Smooth muscle cell (in vitro differentiated cells): ENCODE measurements at regions not wholly inside any gene's neighbourhood (a gene's known extent, or its start where the extent isn't known, plus 50 kb on each side); places are given as distances from the start of the nearest gene placed in this dataset.
A peak's percentile ranks its signal among the peaks of the same experiment; 100 is the strongest.

Experiments used
- DNase-seq: peaks from one replicate; lab custom pipeline; 2025; ENCODE audit not compliant: unreplicated experiment; lab: John Stamatoyannopoulos, UW
- H2AFZ ChIP-seq: fragments of 200-600 bp; sonication (generic); 2 replicates; pipeline ENCODE4 v1.6.0; 2016; ENCODE audit warnings: antibody characterized with exemption, low read depth, mild to moderate bottlenecking
- H3F3A ChIP-seq: fragments of 200-600 bp; sonication (generic); 2 replicates; pipeline ENCODE4 v1.6.0; 2017; ENCODE audit warnings: antibody characterized with exemption, low read depth
- H3K27ac ChIP-seq: fragments of 200-600 bp; sonication (generic); 2 replicates; pipeline ENCODE4 v1.5.1; 2016; ENCODE audit warnings: low read depth, mild to moderate bottlenecking
- H3K27me3 ChIP-seq: fragments of 200-600 bp; sonication (generic); 2 replicates; pipeline ENCODE4 v1.6.1; 2016; ENCODE audit warnings: low read depth, mild to moderate bottlenecking
- H3K36me3 ChIP-seq: fragments of 200-600 bp; sonication (generic); 2 replicates; pipeline ENCODE4 v1.5.1; 2016; ENCODE audit warnings: low read depth
- H3K4me1 ChIP-seq: fragments of 200-600 bp; sonication (generic); 2 replicates; pipeline ENCODE4 v1.5.1; 2016; ENCODE audit warnings: low read depth
- H3K4me2 ChIP-seq: fragments of 200-600 bp; sonication (generic); 2 replicates; pipeline ENCODE4 v1.6.0; 2016; ENCODE audit warnings: mild to moderate bottlenecking
- H3K4me3 ChIP-seq: fragments of 200-600 bp; sonication (generic); 2 replicates; pipeline ENCODE4 v1.5.1; 2016; ENCODE audit warnings: mild to moderate bottlenecking
- H3K79me2 ChIP-seq: fragments of 200-600 bp; sonication (generic); 2 replicates; pipeline ENCODE4 v1.6.0; 2016; ENCODE audit warnings: low read depth, mild to moderate bottlenecking
- H3K9ac ChIP-seq: fragments of 200-600 bp; sonication (generic); 2 replicates; pipeline ENCODE4 v1.6.0; 2016; ENCODE audit warnings: low read depth
- H3K9me3 ChIP-seq: fragments of 200-600 bp; sonication (generic); replicated peaks from 2 replicates; pipeline ENCODE4 v1.5.1; 2016; ENCODE audit warnings: low read depth
- H4K20me1 ChIP-seq: fragments of 200-600 bp; sonication (generic); 2 replicates; pipeline ENCODE4 v1.6.0; 2016; ENCODE audit warnings: low read depth
- TF ChIP-seq, protein P1 (sequence below): fragments of 200-600 bp; sonication (generic); IDR thresholded peaks from 2 replicates; pipeline ENCODE4 v1.5.1; 2017; ENCODE audit warnings: borderline replicate concordance, mild to moderate bottlenecking, antibody characterized with exemption; ENCODE audit not compliant: insufficient read depth, poor library complexity, severe bottlenecking

DNA sequence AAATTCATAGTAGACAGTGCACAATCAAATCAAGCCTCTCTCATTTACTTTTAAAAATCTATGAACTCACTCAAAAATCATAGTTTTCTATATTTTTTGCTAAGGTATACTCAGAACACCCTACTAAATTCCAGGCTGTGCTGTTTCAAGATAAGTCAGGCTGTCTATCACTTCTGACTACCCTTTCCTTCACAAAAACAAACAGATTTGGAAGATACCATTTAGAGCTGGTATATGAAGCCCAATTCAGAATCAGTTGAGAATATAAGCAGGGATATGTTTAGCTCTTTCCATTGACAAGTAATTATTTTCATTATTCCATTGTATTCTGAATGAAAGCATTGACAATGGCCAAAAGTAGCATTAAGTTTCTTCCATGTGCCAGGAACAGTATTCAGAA lies 53.1 kb downstream of the CXCL1 start:
- no peaks in the 10 kb centered on the region for H3K36me3 ChIP-seq
- no peak overlapping the region for H3K4me3 ChIP-seq
- no peaks in the 10 kb centered on the region for H3K27me3 ChIP-seq
- no peak for DNase-seq
- no peak overlapping the region for H3K9ac ChIP-seq
- peak overlapping the region; percentile 60 for H3K4me2 ChIP-seq
- no peaks in the 10 kb centered on the region for H3K9me3 ChIP-seq
- H3F3A ChIP-seq, result peaks cover 9% of the 10 kb centered on the region
- H4K20me1 ChIP-seq, result no peaks in the 10 kb centered on the region
- peak overlapping the region; percentile 28 for H3K27ac ChIP-seq
- TF ChIP-seq, protein P1, sequence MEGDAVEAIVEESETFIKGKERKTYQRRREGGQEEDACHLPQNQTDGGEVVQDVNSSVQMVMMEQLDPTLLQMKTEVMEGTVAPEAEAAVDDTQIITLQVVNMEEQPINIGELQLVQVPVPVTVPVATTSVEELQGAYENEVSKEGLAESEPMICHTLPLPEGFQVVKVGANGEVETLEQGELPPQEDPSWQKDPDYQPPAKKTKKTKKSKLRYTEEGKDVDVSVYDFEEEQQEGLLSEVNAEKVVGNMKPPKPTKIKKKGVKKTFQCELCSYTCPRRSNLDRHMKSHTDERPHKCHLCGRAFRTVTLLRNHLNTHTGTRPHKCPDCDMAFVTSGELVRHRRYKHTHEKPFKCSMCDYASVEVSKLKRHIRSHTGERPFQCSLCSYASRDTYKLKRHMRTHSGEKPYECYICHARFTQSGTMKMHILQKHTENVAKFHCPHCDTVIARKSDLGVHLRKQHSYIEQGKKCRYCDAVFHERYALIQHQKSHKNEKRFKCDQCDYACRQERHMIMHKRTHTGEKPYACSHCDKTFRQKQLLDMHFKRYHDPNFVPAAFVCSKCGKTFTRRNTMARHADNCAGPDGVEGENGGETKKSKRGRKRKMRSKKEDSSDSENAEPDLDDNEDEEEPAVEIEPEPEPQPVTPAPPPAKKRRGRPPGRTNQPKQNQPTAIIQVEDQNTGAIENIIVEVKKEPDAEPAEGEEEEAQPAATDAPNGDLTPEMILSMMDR, result no peak
- no peak overlapping the region for H2AFZ ChIP-seq
- peaks cover 14% of the 10 kb centered on the region for H3K4me1 ChIP-seq
- no peaks in the 10 kb centered on the region for H3K79me2 ChIP-seq
